Osteoblast (primary cell): ENCODE measurements at regions not wholly inside any gene's neighbourhood (a gene's known extent, or its start where the extent isn't known, plus 50 kb on each side); places are given as distances from the start of the nearest gene placed in this dataset.

Experiments
- DNase-seq: peaks from one replicate; pipeline ENCODE4 v3.0.0; 2011; ENCODE audit warnings: low spot score, mixed read lengths; ENCODE audit not compliant: insufficient read length; ENCODE audit errors: missing footprints
- H2AFZ ChIP-seq: 2 replicates; pipeline ENCODE4 v1.6.0; 2011; ENCODE audit warnings: mild to moderate bottlenecking, low read length
- H3K27ac ChIP-seq: 2 replicates; pipeline ENCODE4 v1.5.1; 2011; ENCODE audit warnings: mild to moderate bottlenecking, low read depth, low read length, moderate library complexity
- H3K27me3 ChIP-seq: 2 replicates; pipeline ENCODE4 v1.6.0; 2012; ENCODE audit warnings: mild to moderate bottlenecking, control low read depth, inconsistent platforms, low read length, moderate library complexity; ENCODE audit not compliant: insufficient read depth
- H3K36me3 ChIP-seq: 2 replicates; pipeline ENCODE4 v1.5.1; 2011; ENCODE audit warnings: mild to moderate bottlenecking, low read length, control low read depth, moderate library complexity; ENCODE audit not compliant: insufficient read depth
- H3K4me1 ChIP-seq: 2 replicates; pipeline ENCODE4 v1.5.1; 2011; ENCODE audit warnings: mild to moderate bottlenecking, low read length, control low read depth, moderate library complexity; ENCODE audit not compliant: insufficient read depth
- H3K4me2 ChIP-seq: 2 replicates; pipeline ENCODE4 v1.6.0; 2011; ENCODE audit warnings: mild to moderate bottlenecking, low read length; ENCODE audit not compliant: insufficient read depth
- H3K4me3 ChIP-seq: fragments of 200-600 bp; sonication (generic); 3 replicates; pipeline ENCODE4 v1.5.1; 2012; ENCODE audit warnings: mild to moderate bottlenecking, low read length, inconsistent platforms; ENCODE audit not compliant: insufficient read depth
- H3K79me2 ChIP-seq: 2 replicates; pipeline ENCODE4 v1.6.0; 2012; ENCODE audit warnings: mild to moderate bottlenecking, low read length, control low read depth, inconsistent platforms; ENCODE audit not compliant: insufficient read depth
- H3K9me3 ChIP-seq: 2 replicates; pipeline ENCODE4 v1.5.1; 2011; ENCODE audit warnings: low read depth, low read length, control low read depth
- H4K20me1 ChIP-seq: 2 replicates; pipeline ENCODE4 v1.6.0; 2012; ENCODE audit warnings: mild to moderate bottlenecking, low read length, control low read depth; ENCODE audit not compliant: insufficient read depth
- CTCF ChIP-seq: IDR thresholded peaks from 2 replicates; pipeline ENCODE4 v1.5.1; 2011; ENCODE audit warnings: mild to moderate bottlenecking, low read depth, low read length, moderate library complexity; ENCODE audit errors: extremely low read depth

- Histone ChIP-seq H3K4me1 (peaks cover 9% of the 10 kb centered on the region), H4K20me1 (no peaks in the 10 kb centered on the region), H3K79me2 (no peaks in the 10 kb centered on the region), H3K4me2 (no peak overlapping the region), H3K27ac (no peak overlapping the region), H3K9me3 (no peaks in the 10 kb centered on the region), H3K27me3 (no peaks in the 10 kb centered on the region), H3K4me3 (no peak overlapping the region), H3K36me3 (no peaks in the 10 kb centered on the region), H2AFZ (no peak overlapping the region)
- DNase-seq = no peak
- TF ChIP-seq CTCF = no peak
Observed at GRCh38 chr5:125584140-125584520, 837.7 kb upstream of the ZNF608 start.

GRCh38 chr5:125587631-125588030 is 835.6 kb upstream of the GRAMD2B start:
- H3K4me2 ChIP-seq = no peak overlapping the region
- H3K4me3 ChIP-seq = no peak overlapping the region
- H4K20me1 ChIP-seq = no peaks in the 10 kb centered on the region
- H3K9me3 ChIP-seq = no peaks in the 10 kb centered on the region
- no peaks in the 10 kb centered on the region for H3K36me3 ChIP-seq
- H3K4me1 ChIP-seq = peaks cover 9% of the 10 kb centered on the region
- H3K27ac ChIP-seq = no peak overlapping the region
- no peak for TF ChIP-seq CTCF
- DNase-seq = no peak
- H3K79me2 ChIP-seq = no peaks in the 10 kb centered on the region
- H3K27me3 ChIP-seq = no peaks in the 10 kb centered on the region
- H2AFZ ChIP-seq = no peak overlapping the region

GRCh38 chr5:125592856-125593255 is 830.4 kb upstream of the GRAMD2B start:
- H3K79me2 ChIP-seq = no peaks in the 10 kb centered on the region
- DNase-seq = no peak

GRCh38 chr5:125595095-125595494 is 828.1 kb upstream of the GRAMD2B start:
- no peaks in the 10 kb centered on the region for H4K20me1 ChIP-seq
- no peak overlapping the region for H2AFZ ChIP-seq
- H3K4me3 ChIP-seq = no peak overlapping the region
- no peaks in the 10 kb centered on the region for H3K9me3 ChIP-seq
- no peaks in the 10 kb centered on the region for H3K27me3 ChIP-seq
- H3K4me2 ChIP-seq = no peak overlapping the region
- no peak for DNase-seq
- no peak for TF ChIP-seq CTCF
- H3K27ac ChIP-seq = no peak overlapping the region
- peaks cover 7% of the 10 kb centered on the region for H3K4me1 ChIP-seq
- H3K79me2 ChIP-seq = no peaks in the 10 kb centered on the region
- no peaks in the 10 kb centered on the region for H3K36me3 ChIP-seq

More at GRCh38 chr5:125592856-125593255, 830.4 kb upstream of the GRAMD2B start:
- no peak for TF ChIP-seq CTCF
- H3K4me3 ChIP-seq = no peak overlapping the region
- no peak overlapping the region for H2AFZ ChIP-seq
- no peaks in the 10 kb centered on the region for H3K27me3 ChIP-seq
- no peaks in the 10 kb centered on the region for H3K9me3 ChIP-seq
- H3K36me3 ChIP-seq = no peaks in the 10 kb centered on the region
- H3K4me2 ChIP-seq = peak overlapping the region; percentile 32
- no peaks in the 10 kb centered on the region for H4K20me1 ChIP-seq
- peaks cover 6% of the 10 kb centered on the region for H3K4me1 ChIP-seq
- H3K27ac ChIP-seq = no peak overlapping the region
